Testis (tissue), 2 donors: ENCODE measurements at regions not wholly inside any gene's neighbourhood (a gene's known extent, or its start where the extent isn't known, plus 50 kb on each side); places are given as distances from the start of the nearest gene placed in this dataset.

ENCODE experiments used
- POLR2A ChIP-seq: fragments of 450-650 bp; IDR thresholded peaks from one replicate; pipeline ENCODE4 v1.6.1; 2017; ENCODE audit warnings: antibody characterized with exemption, mild to moderate bottlenecking, moderate library complexity
- TF ChIP-seq, protein P1 (sequence below), 3 experiments: fragments of 450-650 bp in 2 of 3; fragments of 200-600 bp in 1 of 3; sonication (generic) in 1 of 3; IDR thresholded peaks; one replicate each; pipeline ENCODE4 v1.5.1; 2016 to 2019; ENCODE audit warnings: antibody characterized with exemption in 3 of 3, mild to moderate bottlenecking in 2 of 3, moderate library complexity in 1 of 3

DNA sequence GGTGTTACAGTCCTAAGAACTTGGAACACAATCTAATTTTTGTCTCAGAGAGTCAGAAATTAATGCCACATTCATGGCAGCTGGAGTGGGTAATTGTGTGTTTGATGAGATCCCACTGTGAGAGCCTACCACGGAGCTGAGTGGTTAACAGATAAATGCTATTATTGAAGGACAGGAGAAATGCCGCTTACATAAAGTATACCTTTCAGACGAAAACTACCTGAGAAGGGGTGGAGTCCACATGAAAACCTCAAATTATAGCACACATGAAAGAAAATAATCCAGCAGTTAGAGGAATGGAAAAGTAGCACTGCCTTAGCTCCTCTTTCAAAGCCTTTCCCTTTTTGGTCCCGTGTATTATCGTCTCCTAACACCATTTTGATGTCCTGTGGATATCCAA, 133.0 kb downstream of the BACH1 start:
- TF ChIP-seq, protein P1, sequence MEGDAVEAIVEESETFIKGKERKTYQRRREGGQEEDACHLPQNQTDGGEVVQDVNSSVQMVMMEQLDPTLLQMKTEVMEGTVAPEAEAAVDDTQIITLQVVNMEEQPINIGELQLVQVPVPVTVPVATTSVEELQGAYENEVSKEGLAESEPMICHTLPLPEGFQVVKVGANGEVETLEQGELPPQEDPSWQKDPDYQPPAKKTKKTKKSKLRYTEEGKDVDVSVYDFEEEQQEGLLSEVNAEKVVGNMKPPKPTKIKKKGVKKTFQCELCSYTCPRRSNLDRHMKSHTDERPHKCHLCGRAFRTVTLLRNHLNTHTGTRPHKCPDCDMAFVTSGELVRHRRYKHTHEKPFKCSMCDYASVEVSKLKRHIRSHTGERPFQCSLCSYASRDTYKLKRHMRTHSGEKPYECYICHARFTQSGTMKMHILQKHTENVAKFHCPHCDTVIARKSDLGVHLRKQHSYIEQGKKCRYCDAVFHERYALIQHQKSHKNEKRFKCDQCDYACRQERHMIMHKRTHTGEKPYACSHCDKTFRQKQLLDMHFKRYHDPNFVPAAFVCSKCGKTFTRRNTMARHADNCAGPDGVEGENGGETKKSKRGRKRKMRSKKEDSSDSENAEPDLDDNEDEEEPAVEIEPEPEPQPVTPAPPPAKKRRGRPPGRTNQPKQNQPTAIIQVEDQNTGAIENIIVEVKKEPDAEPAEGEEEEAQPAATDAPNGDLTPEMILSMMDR (IDR thresholded peaks at IDR 0.05): no peak
- no peak for TF ChIP-seq POLR2A
